SK-N-SH (cell line): ENCODE measurements at regions not wholly inside any gene's neighbourhood (a gene's known extent, or its start where the extent isn't known, plus 50 kb on each side); places are given as distances from the start of the nearest gene placed in this dataset.

ENCODE experiments used
- CTCF ChIA-PET: fragments of 300-600, 350-600 bp; formaldehyde crosslinking; extraction: SDS; loops from one replicate; lab custom pipeline; 2021; lab: Yijun Ruan, JAX
- POLR2A ChIA-PET: fragments of 350-600 bp; sonication (Branson Sonifier 250); formaldehyde crosslinking; extraction: SDS; loops from one replicate; lab custom pipeline; 2020; ENCODE audit warnings: antibody characterized with exemption, inconsistent platforms; lab: Yijun Ruan, JAX
- DNase-seq: peaks from one replicate; pipeline ENCODE4 v3.0.0; 2012
- H2AFZ ChIP-seq: fragments of 200-600 bp; sonication (generic); 2 replicates; pipeline ENCODE4 v1.8.1; 2016; ENCODE audit warnings: antibody characterized with exemption, mild to moderate bottlenecking, low read depth
- H3F3A ChIP-seq: fragments of 200-600 bp; sonication (generic); replicated peaks from 2 replicates; pipeline ENCODE3; 2016; ENCODE audit warnings: antibody characterized with exemption, mild to moderate bottlenecking; ENCODE audit not compliant: insufficient read depth
- H3K27ac ChIP-seq, 2 experiments: fragments of 200-500 bp in 1 of 2; fragments of 200-600 bp in 1 of 2; sonication (Bioruptor generic) in 1 of 2; sonication (generic), shearing (Covaris generic) in 1 of 2; 2 replicates each; pipeline versions ENCODE4 v1.5.1 to v1.6.1; 2014 to 2016; ENCODE audit warnings: low read depth in 2 of 2, inconsistent platforms in 1 of 2, low read length in 1 of 2, mild to moderate bottlenecking in 1 of 2, mixed read lengths in 1 of 2
- H3K27me3 ChIP-seq: fragments of 200-600 bp; sonication (generic), shearing (Covaris generic); 2 replicates; pipeline ENCODE4 v1.6.1; 2016; ENCODE audit warnings: mixed run types; ENCODE audit not compliant: insufficient read depth
- H3K36me3 ChIP-seq, 2 experiments: fragments of 200-500 bp in 1 of 2; fragments of 200-600 bp in 1 of 2; sonication (Bioruptor generic) in 1 of 2; sonication (generic) in 1 of 2; replicated peaks in 1 of 2; 2 replicates each; pipeline versions ENCODE3 to v1.5.1; 2014 to 2016; ENCODE audit warnings: low read length in 1 of 2, mild to moderate bottlenecking in 1 of 2; ENCODE audit not compliant: insufficient read depth in 2 of 2, control insufficient read depth in 1 of 2
- H3K4me1 ChIP-seq, 2 experiments: fragments of 200-500 bp in 1 of 2; fragments of 200-600 bp in 1 of 2; sonication (Bioruptor generic) in 1 of 2; sonication (generic), shearing (Covaris generic) in 1 of 2; 2 replicates each; pipeline versions ENCODE4 v1.5.1 to v1.6.1; 2014 to 2016; ENCODE audit warnings: low read depth in 1 of 2, low read length in 1 of 2, mixed run types in 1 of 2; ENCODE audit not compliant: insufficient read depth in 2 of 2, control insufficient read depth in 1 of 2
- H3K4me2 ChIP-seq: fragments of 200-600 bp; sonication (generic), shearing (Covaris generic); 2 replicates; pipeline ENCODE4 v1.6.1; 2017; ENCODE audit warnings: mixed run types
- H3K4me3 ChIP-seq, 2 experiments: fragments of 200-500 bp in 1 of 2; fragments of 200-600 bp in 1 of 2; sonication (Bioruptor generic) in 1 of 2; sonication (generic), shearing (Covaris generic) in 1 of 2; 2 replicates each; pipeline versions ENCODE4 v1.5.1 to v1.8.1; 2014 to 2016; ENCODE audit warnings: low read depth in 2 of 2, inconsistent platforms in 1 of 2, low read length in 1 of 2, mild to moderate bottlenecking in 1 of 2, mixed read lengths in 1 of 2, moderate library complexity in 1 of 2
- H3K79me2 ChIP-seq: fragments of 200-600 bp; sonication (generic); 2 replicates; pipeline ENCODE4 v1.8.1; 2017; ENCODE audit warnings: mild to moderate bottlenecking; ENCODE audit not compliant: insufficient read depth
- H3K9ac ChIP-seq: fragments of 200-600 bp; sonication (generic); 2 replicates; pipeline ENCODE4 v1.6.1; 2017; ENCODE audit warnings: mixed run types
- H3K9me2 ChIP-seq: fragments of 200-600 bp; sonication (generic); 2 replicates; pipeline ENCODE4 v1.6.1; 2017; ENCODE audit warnings: mixed run types
- H3K9me3 ChIP-seq: fragments of 200-600 bp; sonication (generic); 2 replicates; pipeline ENCODE4 v1.6.1; 2017; ENCODE audit warnings: mixed run types, mild to moderate bottlenecking, moderate library complexity
- H4K20me1 ChIP-seq: fragments of 200-600 bp; sonication (generic); 2 replicates; pipeline ENCODE4 v1.6.1; 2017; ENCODE audit warnings: mild to moderate bottlenecking, mixed run types; ENCODE audit not compliant: insufficient read depth
- EZH2phosphoT487 ChIP-seq: fragments of 200-600 bp; sonication (generic); IDR thresholded peaks from 2 replicates; pipeline ENCODE4 v1.6.1; 2017; ENCODE audit warnings: low read depth, mixed run types, mild to moderate bottlenecking, antibody characterized with exemption, moderate library complexity, borderline replicate concordance
- FOXM1 ChIP-seq: IDR thresholded peaks from 2 replicates; pipeline ENCODE4 v1.4.0; 2012; ENCODE audit warnings: low read depth, mild to moderate bottlenecking
- IRF3 ChIP-seq: fragments of 150-350 bp; IDR thresholded peaks from 2 replicates; pipeline ENCODE4 v1.6.1; 2016; ENCODE audit warnings: mild to moderate bottlenecking, low read depth, low read length
- NRF1 ChIP-seq: IDR thresholded peaks from 2 replicates; pipeline ENCODE4 v1.6.1; 2012; ENCODE audit warnings: low read depth, mild to moderate bottlenecking, low read length
- POLR2AphosphoS5 ChIP-seq: IDR thresholded peaks from 2 replicates; pipeline ENCODE4 v1.6.1; 2012; ENCODE audit warnings: low read depth, low read length
- RXRA ChIP-seq: IDR thresholded peaks from 2 replicates; pipeline ENCODE4 v1.4.0; 2012; ENCODE audit warnings: low read depth, mild to moderate bottlenecking, borderline replicate concordance
- USF1 ChIP-seq: IDR thresholded peaks from 2 replicates; pipeline ENCODE4 v1.4.0; 2012; ENCODE audit warnings: low read depth, borderline replicate concordance
- ZBTB33 ChIP-seq: IDR thresholded peaks from 2 replicates; pipeline ENCODE4 v1.4.0; 2012; ENCODE audit warnings: low read depth, borderline replicate concordance
- WGBS: methylation state at CpG from one replicate; pipeline ENCODE4 v1.1.6; 2017; ENCODE audit warnings: low lambda C conversion rate; 5-methylcytosine and 5-hydroxymethylcytosine counted together

GRCh38 chr1:219990782-219991510, 55.4 kb downstream of the EPRS1 start (continued):
- no peak for TF ChIP-seq ZBTB33
- no peak for TF ChIP-seq USF1
- TF ChIP-seq NRF1 = no peak
- TF ChIP-seq FOXM1 = no peak
- TF ChIP-seq IRF3 = no peak
- TF ChIP-seq, all 33 proteins: peak for 4

- Histone ChIP-seq H4K20me1 (no peaks in the 10 kb centered on the region), H3K4me2 (no peak overlapping the region), H3K9me2 (no peaks in the 10 kb centered on the region), H3K27me3 (no peaks in the 10 kb centered on the region), H3F3A (peaks cover 9% of the 10 kb centered on the region), H3K79me2 (no peaks in the 10 kb centered on the region), H3K9me3 (no peaks in the 10 kb centered on the region), H3K36me3 (peaks cover 31 to 37% of the 10 kb centered on the region in 2 experiments), H3K4me1 (no peaks in the 10 kb centered on the region), H2AFZ (no peak overlapping the region)
- CTCF ChIA-PET = interaction anchor here (0.7 to 3.8 kb wide), 9 partner anchors 9 to 805 kb away, joined by 3 to 20 read pairs (median 3); no protein-coding TSS in a partner anchor
- DNase-seq = no peak
- WGBS = 72% methylated on average over 4 of the region's 4 CpGs
- no peak for TF ChIP-seq POLR2AphosphoS5
- no peak for TF ChIP-seq EZH2phosphoT487
- no peak for TF ChIP-seq ZBTB33
- no peak for TF ChIP-seq RXRA
- TF ChIP-seq, all 33 proteins: peak for 0
- POLR2A ChIA-PET = no interaction called here
- H3K9ac ChIP-seq = no peak overlapping the region
- no peak overlapping the region for H3K4me3 ChIP-seq
- no peak overlapping the region for H3K27ac ChIP-seq
Measured at GRCh38 chr1:219989766-219990165, 56.5 kb downstream of the EPRS1 start.
